Right lobe of liver (tissue), 6 donors: ENCODE measurements at regions not wholly inside any gene's neighbourhood (a gene's known extent, or its start where the extent isn't known, plus 50 kb on each side); places are given as distances from the start of the nearest gene placed in this dataset.

Experiments
- ATAC-seq, 4 donors: fragments of 200-7000 bp; cut with Tn5 transposase; one replicate each; pipeline ENCODE4 v1.9.1; 2020; ENCODE audit warnings: mild to moderate bottlenecking in 4 of 4, moderate library complexity in 4 of 4
- DNase-seq, 3 donors: peaks; one replicate each; pipeline ENCODE4 v3.0.0-alpha.2; 2020
- H3K27ac ChIP-seq, 3 donors: fragments of 200-600 bp; one replicate each; pipeline ENCODE4 v1.8.0; 2022
- H3K27me3 ChIP-seq, 2 donors: fragments of 200-600 bp; one replicate each; pipeline ENCODE4 v1.8.0; 2022
- H3K36me3 ChIP-seq, 4 donors: fragments of 200-600 bp; sonication (generic) in 1 of 4; one replicate each; pipeline versions ENCODE4 v1.5.1 to v1.8.0; 2017 to 2022; ENCODE audit warnings: control low read depth in 1 of 4
- H3K4me1 ChIP-seq, 4 donors: fragments of 200-600 bp; sonication (generic) in 1 of 4; one replicate each; pipeline versions ENCODE4 v1.5.1 to v1.8.0; 2017 to 2022; ENCODE audit warnings: control low read depth in 1 of 4
- H3K4me3 ChIP-seq, 3 donors: fragments of 200-600 bp; one replicate each; pipeline ENCODE4 v1.8.0; 2022
- H3K9me3 ChIP-seq, 4 donors: fragments of 200-600 bp; sonication (generic) in 1 of 4; one replicate each; pipeline versions ENCODE4 v1.5.1 to v1.8.0; 2017 to 2022; ENCODE audit warnings: control low read depth in 1 of 4
- CTCF ChIP-seq, 4 donors: fragments of 200-600 bp in 3 of 4; fragments of 450-650 bp in 1 of 4; IDR thresholded peaks; one replicate each; pipeline versions ENCODE4 v1.5.1 to v1.8.0; 2016 to 2022; ENCODE audit warnings: antibody characterized with exemption in 4 of 4, mild to moderate bottlenecking in 2 of 4
- POLR2A ChIP-seq: fragments of 450-650 bp; IDR thresholded peaks from one replicate; pipeline ENCODE4 v1.6.1; 2017; ENCODE audit warnings: antibody characterized with exemption, mild to moderate bottlenecking
- WGBS: methylation state at CpG from one replicate; pipeline ENCODE4 v1.1.6; 2018; ENCODE audit warnings: low coverage, low lambda C conversion rate; ENCODE audit not compliant: insufficient coverage; ENCODE audit errors: missing lambda C conversion rate; 5-methylcytosine and 5-hydroxymethylcytosine counted together
- intact Hi-C, 2 donors: fragments of 100-400 bp; cut with DNase I; formaldehyde crosslinking; loops; one replicate each; pipeline versions ENCODE4 v1.11.2 to v1.14.1; 2022
- donor health status: DM: no; HTN: yes; CAD: no.
- donor health status: DM: no; HTN: no; CAD: no.
- donor health status: DM: no; HTN: no; CAD: no.
- donor health status: DM: no; HTN: yes; CAD: no.
- donor health status: DM: no; HTN: yes; CAD: no.

GRCh38 chr18:5771343-5771742 lies 124.0 kb downstream of the TMEM200C start:
- intact Hi-C loops, result no loop called here
- Histone ChIP-seq H3K27me3 (no peaks in the 10 kb centered on the region), H3K9me3 (no peaks in the 10 kb centered on the region), H3K4me3 (no peak overlapping the region), H3K36me3 (no peaks in the 10 kb centered on the region), H3K4me1 (no peaks in the 10 kb centered on the region), H3K27ac (no peak overlapping the region)
- 81% methylated on average over 5 of the region's 5 CpGs for WGBS
- TF ChIP-seq POLR2A, result no peak
- DNase-seq (no peak), ATAC-seq (no peak)

DNA sequence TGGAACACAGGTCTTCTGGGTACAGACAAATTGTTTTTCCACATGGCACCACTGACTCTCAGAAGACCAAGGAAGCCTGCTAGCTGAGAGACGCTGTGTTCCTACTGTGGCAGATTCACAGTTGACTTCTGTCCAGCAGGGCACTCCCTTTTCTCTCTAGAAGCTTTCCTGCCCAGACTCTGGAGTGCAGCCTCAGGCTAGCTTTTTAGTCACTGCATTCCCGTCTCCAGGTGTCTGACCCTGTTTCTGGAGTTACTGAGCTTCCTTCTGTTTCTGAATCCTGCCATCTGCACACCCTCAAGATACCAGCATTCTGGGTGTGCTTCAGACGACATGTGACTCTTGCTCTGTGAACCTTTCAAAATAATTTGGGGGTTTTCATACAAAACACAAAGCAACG lies 125.1 kb downstream of the TMEM200C start:
- Histone ChIP-seq H3K27me3 (no peaks in the 10 kb centered on the region), H3K36me3 (no peaks in the 10 kb centered on the region), H3K4me1 (no peaks in the 10 kb centered on the region), H3K4me3 (no peak overlapping the region), H3K9me3 (no peaks in the 10 kb centered on the region), H3K27ac (no peak overlapping the region)
- DNase-seq (no peak), ATAC-seq (no peak)
- intact Hi-C loops, result no loop called here
- TF ChIP-seq POLR2A (no peak), CTCF (IDR thresholded peaks at IDR 0.05) (no peak)
- 51% methylated on average over 4 of the region's 4 CpGs for whole genome bisulfite sequencing

DNA sequence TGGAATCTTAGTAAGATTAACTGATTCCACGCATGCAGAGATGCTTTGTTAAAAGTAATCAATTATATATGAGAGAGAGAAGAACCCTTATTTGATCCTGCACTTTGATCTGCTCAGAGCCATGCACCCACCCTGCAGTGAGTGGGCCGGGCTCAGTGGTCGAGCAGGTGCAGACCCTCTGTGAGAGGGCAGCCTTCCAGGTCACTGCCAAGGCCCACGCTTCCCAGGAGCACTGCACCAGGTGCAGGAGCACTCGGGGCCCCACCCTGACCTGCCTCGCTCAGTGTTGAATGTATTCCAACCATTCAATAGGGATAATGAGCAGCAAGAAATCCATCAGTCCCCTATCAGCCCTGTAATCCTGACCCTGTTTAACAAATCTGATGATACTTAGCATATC lies 126.9 kb downstream of the TMEM200C start:
- 42% methylated on average over 5 of the region's 6 CpGs for WGBS

GRCh38 chr18:5759194-5759593 lies 136.1 kb downstream of the TMEM200C start:
- Histone ChIP-seq H3K27ac (no peak overlapping the region), H3K27me3 (no peaks in the 10 kb centered on the region), H3K4me3 (no peak overlapping the region), H3K9me3 (no peaks in the 10 kb centered on the region), H3K36me3 (no peaks in the 10 kb centered on the region), H3K4me1 (no peaks in the 10 kb centered on the region)
- DNase-seq (no peak), ATAC-seq (no peak)
- no peak for TF ChIP-seq POLR2A
- TF ChIP-seq CTCF (IDR thresholded peaks at IDR 0.05), result no peak
- 12% methylated on average over 4 of the region's 4 CpGs for WGBS
- intact Hi-C loops, result no loop called here

More for the DNA sequence above, 126.9 kb downstream of the TMEM200C start:
- ATAC-seq (no peak), DNase-seq (no peak)
- Histone ChIP-seq H3K36me3 (no peaks in the 10 kb centered on the region), H3K4me3 (no peak overlapping the region), H3K27me3 (no peaks in the 10 kb centered on the region), H3K9me3 (no peaks in the 10 kb centered on the region), H3K4me1 (no peaks in the 10 kb centered on the region), H3K27ac (no peak overlapping the region)
- TF ChIP-seq CTCF (IDR thresholded peaks at IDR 0.05), result no peak
- no peak for TF ChIP-seq POLR2A
- intact Hi-C loops, result no loop called here

DNA sequence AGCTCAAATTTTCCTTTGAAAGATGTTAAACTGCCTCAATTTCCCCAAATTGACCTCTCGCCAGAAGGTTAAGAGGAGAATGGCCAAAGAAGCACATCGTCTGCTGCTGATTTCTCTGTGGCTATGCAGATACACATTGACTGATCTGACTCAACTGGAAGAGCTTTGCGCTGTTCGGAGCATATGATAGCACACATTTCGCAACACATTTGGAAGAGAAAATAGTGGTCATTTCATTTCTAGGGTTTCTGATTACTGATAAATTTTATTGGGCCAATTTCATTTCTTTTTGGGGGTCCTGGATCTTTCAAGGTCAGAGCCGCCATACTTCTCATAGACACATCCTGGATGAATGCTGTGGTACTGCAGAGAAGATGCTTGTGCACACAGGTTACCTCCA lies 138.5 kb downstream of the TMEM200C start:
- TF ChIP-seq CTCF (IDR thresholded peaks at IDR 0.05), result no peak
- H3K9me3 ChIP-seq, result no peaks in the 10 kb centered on the region
- intact Hi-C loops, result no loop called here
- H3K4me1 ChIP-seq, result no peaks in the 10 kb centered on the region
- no peak overlapping the region for H3K27ac ChIP-seq
- 73% methylated on average over 6 of the region's 6 CpGs for WGBS
- ATAC-seq, result no peak
- no peak overlapping the region for H3K4me3 ChIP-seq
- H3K27me3 ChIP-seq, result no peaks in the 10 kb centered on the region
- no peak for DNase-seq
- H3K36me3 ChIP-seq, result no peaks in the 10 kb centered on the region
